GM12892 (cell line): ENCODE measurements at regions not wholly inside any gene's neighbourhood (a gene's known extent, or its start where the extent isn't known, plus 50 kb on each side); places are given as distances from the start of the nearest gene placed in this dataset.

Experiments
- POLR2A ChIP-seq: IDR thresholded peaks from 2 replicates; pipeline ENCODE4 v1.6.1; 2011; ENCODE audit warnings: low read depth, low read length, control low read depth
- POLR2AphosphoS5 ChIP-seq: IDR thresholded peaks from 2 replicates; pipeline ENCODE4 v1.6.1; 2011; ENCODE audit warnings: low read depth, low read length, control low read depth

GRCh38 chr2:239583879-239584859, 183.3 kb upstream of the HDAC4 start:
- TF ChIP-seq POLR2A (no peak), POLR2AphosphoS5 (no peak)
